Left lung (tissue), 4 donors: ENCODE measurements at regions not wholly inside any gene's neighbourhood (a gene's known extent, or its start where the extent isn't known, plus 50 kb on each side); places are given as distances from the start of the nearest gene placed in this dataset.

Experiments used
- ATAC-seq: fragments of 200-7000 bp; cut with Tn5 transposase; one replicate; pipeline ENCODE4 v1.9.1; 2020; ENCODE audit warnings: moderate library complexity
- DNase-seq, 4 donors: peaks; one replicate each; pipeline ENCODE4 v3.0.0-alpha.2; 2013 to 2020
- H3K27ac ChIP-seq, 2 donors: fragments of 200-600 bp; sonication (generic) in 1 of 2; one replicate each; pipeline versions ENCODE4 v1.5.0 to v1.8.0; 2020 to 2021
- H3K27me3 ChIP-seq, 2 donors: fragments of 200-600 bp; sonication (generic) in 1 of 2; one replicate each; pipeline versions ENCODE4 v1.5.0 to v1.8.0; 2020 to 2021
- H3K36me3 ChIP-seq, 2 donors: fragments of 200-600 bp; sonication (generic) in 1 of 2; one replicate each; pipeline versions ENCODE4 v1.5.0 to v1.8.0; 2020 to 2021
- H3K4me1 ChIP-seq, 2 donors: fragments of 200-600 bp; one replicate each; pipeline ENCODE4 v1.8.0; 2021
- H3K4me3 ChIP-seq, 2 donors: fragments of 200-600 bp; sonication (generic) in 1 of 2; one replicate each; pipeline versions ENCODE4 v1.5.0 to v1.8.0; 2020 to 2021; ENCODE audit warnings: mild to moderate bottlenecking in 1 of 2
- H3K9me3 ChIP-seq, 2 donors: fragments of 200-600 bp; sonication (generic) in 1 of 2; one replicate each; pipeline versions ENCODE4 v1.5.0 to v1.8.0; 2020 to 2021
- intact Hi-C, 2 donors: fragments of 100-400 bp; cut with DNase I; formaldehyde crosslinking; loops; one replicate each; pipeline versions ENCODE4 v1.11.2 to v1.14.2; 2022
- TF ChIP-seq, protein P1 (sequence below), 2 donors: fragments of 200-600 bp; sonication (generic) in 1 of 2; IDR thresholded peaks; one replicate each; pipeline versions ENCODE4 v1.5.0 to v1.8.0; 2021; ENCODE audit warnings: antibody characterized with exemption in 2 of 2
- donor health status: DM: no; HTN: yes; CAD: no.
- donor health status: DM: no; HTN: no; CAD: no.

DNA sequence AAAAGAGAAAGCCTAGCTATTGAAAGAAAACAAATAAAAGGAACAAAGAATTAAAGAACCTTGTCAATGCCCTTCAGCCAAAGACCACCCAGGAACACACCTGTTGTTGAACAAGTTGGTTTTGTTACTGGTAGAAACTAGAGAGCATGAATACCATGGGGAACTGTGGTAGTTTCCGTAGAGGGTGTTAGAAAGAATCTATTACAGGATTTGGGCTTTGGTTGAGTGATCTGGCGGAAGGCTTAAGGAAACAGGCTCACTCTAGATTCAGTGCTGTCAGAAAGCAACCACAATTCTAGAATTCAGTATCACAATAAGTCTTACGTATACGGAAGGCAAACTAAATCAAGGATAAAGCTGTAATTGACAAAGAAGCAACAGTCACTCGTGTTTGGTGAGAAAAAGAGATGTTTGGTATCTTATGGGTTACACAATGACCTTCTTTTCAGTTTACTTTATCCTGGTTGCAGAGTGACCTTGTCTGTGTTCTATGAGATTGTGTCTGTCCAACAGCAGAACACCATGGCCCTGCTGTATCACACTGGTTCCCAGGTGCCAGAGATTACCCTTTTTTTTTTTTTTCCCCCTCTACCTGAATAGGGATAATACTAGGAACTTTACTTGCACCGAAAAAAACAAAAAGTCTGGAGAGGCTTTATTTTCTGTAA is 265.9 kb downstream of the SHQ1 start:
- no peak overlapping the region for H3K4me3 ChIP-seq
- intact Hi-C loops: no loop called here
- no peaks in the 10 kb centered on the region for H3K9me3 ChIP-seq
- H3K4me1 ChIP-seq: no peaks in the 10 kb centered on the region
- no peaks in the 10 kb centered on the region for H3K27me3 ChIP-seq
- TF ChIP-seq, protein P1, sequence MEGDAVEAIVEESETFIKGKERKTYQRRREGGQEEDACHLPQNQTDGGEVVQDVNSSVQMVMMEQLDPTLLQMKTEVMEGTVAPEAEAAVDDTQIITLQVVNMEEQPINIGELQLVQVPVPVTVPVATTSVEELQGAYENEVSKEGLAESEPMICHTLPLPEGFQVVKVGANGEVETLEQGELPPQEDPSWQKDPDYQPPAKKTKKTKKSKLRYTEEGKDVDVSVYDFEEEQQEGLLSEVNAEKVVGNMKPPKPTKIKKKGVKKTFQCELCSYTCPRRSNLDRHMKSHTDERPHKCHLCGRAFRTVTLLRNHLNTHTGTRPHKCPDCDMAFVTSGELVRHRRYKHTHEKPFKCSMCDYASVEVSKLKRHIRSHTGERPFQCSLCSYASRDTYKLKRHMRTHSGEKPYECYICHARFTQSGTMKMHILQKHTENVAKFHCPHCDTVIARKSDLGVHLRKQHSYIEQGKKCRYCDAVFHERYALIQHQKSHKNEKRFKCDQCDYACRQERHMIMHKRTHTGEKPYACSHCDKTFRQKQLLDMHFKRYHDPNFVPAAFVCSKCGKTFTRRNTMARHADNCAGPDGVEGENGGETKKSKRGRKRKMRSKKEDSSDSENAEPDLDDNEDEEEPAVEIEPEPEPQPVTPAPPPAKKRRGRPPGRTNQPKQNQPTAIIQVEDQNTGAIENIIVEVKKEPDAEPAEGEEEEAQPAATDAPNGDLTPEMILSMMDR (IDR thresholded peaks at IDR 0.05): no peak
- no peak overlapping the region for H3K27ac ChIP-seq
- DNase-seq (no peak), ATAC-seq (no peak)
- H3K36me3 ChIP-seq: no peaks in the 10 kb centered on the region

DNA sequence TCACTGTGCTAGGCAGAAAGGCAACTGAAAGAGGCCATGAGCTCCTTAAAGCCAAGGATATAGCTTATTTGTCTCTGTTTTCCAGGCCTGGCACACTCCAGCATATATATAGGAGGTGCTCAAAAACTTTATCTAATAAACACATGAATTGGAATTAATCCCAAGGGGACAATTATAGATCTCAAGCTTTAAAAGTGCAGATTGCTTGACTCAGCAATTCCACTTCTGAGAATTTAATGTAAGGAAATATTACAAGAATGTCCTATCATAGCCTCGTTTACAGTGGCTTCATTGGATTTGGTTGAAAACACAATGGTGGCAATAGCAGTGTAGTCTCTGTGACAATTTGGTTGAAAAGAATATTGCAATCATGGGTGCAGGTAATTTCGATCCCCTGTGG is 267.3 kb downstream of the SHQ1 start:
- ATAC-seq (no peak), DNase-seq (no peak)
- Histone ChIP-seq H3K27me3 (no peaks in the 10 kb centered on the region), H3K36me3 (no peaks in the 10 kb centered on the region), H3K4me3 (no peak overlapping the region), H3K27ac (no peak overlapping the region), H3K9me3 (no peaks in the 10 kb centered on the region), H3K4me1 (no peaks in the 10 kb centered on the region)
- TF ChIP-seq, protein P1 (IDR thresholded peaks at IDR 0.05): no peak
- intact Hi-C loops: no loop called here

DNA sequence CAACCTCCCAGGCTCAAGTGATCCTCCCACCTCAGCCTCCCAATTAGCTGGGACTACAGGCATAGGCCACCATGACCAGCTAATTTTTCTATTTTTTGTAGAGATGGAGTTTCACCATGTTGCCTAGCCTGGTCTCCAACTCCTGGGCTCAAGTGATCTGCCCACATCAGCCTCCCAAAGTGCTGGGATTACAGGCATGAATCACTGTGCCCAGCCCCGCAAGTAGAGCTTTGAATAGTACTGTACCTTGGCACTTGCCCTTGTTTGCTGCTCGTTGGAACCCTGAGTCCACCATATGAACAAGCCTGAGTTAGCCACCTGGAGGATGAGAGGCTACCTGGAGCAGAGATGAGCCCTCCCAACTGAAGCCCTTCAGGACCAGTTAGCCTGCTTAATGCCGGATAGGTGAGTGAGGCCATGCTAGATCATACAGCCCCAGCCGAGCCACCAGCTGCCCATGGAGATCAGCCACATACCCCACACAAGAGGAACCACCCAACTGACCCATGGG is 267.9 kb downstream of the SHQ1 start:
- Histone ChIP-seq H3K36me3 (no peaks in the 10 kb centered on the region), H3K9me3 (no peaks in the 10 kb centered on the region), H3K4me1 (no peaks in the 10 kb centered on the region), H3K27me3 (no peaks in the 10 kb centered on the region), H3K27ac (no peak overlapping the region), H3K4me3 (no peak overlapping the region)
- intact Hi-C loops: no loop called here
- no peak for DNase-seq
- no peak for ATAC-seq
- TF ChIP-seq, protein P1 (IDR thresholded peaks at IDR 0.05): no peak

DNA sequence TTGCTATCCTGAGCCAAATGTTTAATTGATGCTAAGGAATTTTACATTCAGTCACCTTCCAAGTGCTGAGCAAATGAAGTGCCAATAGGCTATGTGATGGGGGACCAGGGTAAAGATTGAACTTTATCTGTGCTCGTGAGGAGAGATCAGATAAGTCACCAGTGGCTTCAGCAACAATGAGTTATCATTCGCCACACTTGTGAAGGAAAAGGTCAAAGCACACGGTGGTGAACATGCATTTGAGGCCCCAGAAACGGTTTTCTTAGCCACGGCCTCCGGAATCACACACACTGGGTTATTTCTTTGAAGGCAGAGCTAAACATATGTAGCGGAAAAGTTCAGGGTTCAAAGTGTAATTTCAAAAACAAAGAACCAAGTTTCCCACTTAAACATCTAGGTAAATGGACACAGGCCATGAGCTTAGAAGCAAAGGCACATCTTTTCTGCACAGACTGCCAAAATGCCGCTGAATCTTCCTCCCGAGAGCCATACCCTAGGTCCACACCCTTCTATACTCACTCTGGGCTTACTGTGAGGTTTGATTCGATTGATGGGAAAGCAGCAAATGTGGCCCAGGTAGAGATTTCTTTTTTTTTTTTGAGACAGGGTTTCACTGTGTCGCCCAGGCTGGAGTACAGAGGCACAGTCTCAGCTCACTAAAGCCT is 268.5 kb downstream of the SHQ1 start:
- no peaks in the 10 kb centered on the region for H3K27me3 ChIP-seq
- TF ChIP-seq, protein P1 (IDR thresholded peaks at IDR 0.05): no peak
- no peak overlapping the region for H3K4me3 ChIP-seq
- intact Hi-C loops: no loop called here
- H3K27ac ChIP-seq: no peak overlapping the region
- H3K4me1 ChIP-seq: no peaks in the 10 kb centered on the region
- H3K36me3 ChIP-seq: no peaks in the 10 kb centered on the region
- H3K9me3 ChIP-seq: no peaks in the 10 kb centered on the region
- no peak for DNase-seq
- ATAC-seq: no peak

DNA sequence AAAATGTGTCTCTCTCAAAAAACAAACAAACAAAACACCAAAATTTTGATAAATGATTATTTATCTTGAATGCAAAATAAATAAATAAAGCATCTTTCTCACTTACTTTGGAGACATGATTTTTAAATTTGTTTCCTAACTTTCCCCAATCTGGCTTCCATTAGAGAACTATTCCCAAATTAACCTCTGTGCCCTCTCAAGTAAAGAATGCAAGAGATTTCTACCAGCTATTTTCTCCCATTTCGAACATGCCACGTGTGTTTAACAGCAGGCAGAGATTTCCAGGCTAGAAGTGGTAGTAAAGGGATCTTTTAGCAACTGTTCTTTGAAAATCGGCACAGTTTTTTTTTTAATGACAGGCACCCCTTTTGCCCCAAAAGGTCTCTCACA is 269.1 kb downstream of the SHQ1 start:
- TF ChIP-seq, protein P1 (IDR thresholded peaks at IDR 0.05): no peak
- DNase-seq: no peak

More for the DNA sequence above, 269.1 kb downstream of the SHQ1 start:
- no peaks in the 10 kb centered on the region for H3K27me3 ChIP-seq
- no peaks in the 10 kb centered on the region for H3K36me3 ChIP-seq
- no peak overlapping the region for H3K4me3 ChIP-seq
- H3K9me3 ChIP-seq: no peaks in the 10 kb centered on the region
- no peak overlapping the region for H3K27ac ChIP-seq
- ATAC-seq: no peak
- H3K4me1 ChIP-seq: no peaks in the 10 kb centered on the region
- intact Hi-C loops: no loop called here
